ENCODE measurements at regions not wholly inside any gene's neighbourhood (a gene's known extent, or its start where the extent isn't known, plus 50 kb on each side); places are given as distances from the start of the nearest gene placed in this dataset.

- TF ChIP-seq EZH2 (IDR thresholded peaks at IDR 0.05; ENCODE audit: borderline replicate concordance, low read depth, low read length, severe bottlenecking) (no peak), CTCF (IDR thresholded peaks at IDR 0.05; ENCODE audit: borderline replicate concordance, extremely low read depth, low read length, poor library complexity, severe bottlenecking) (no peak)
Measured at GRCh38 chr3:102091358-102091757, 242.0 kb downstream of the NFKBIZ start.

All from DND-41 (cell line).